ENCODE measurements at regions not wholly inside any gene's neighbourhood (a gene's known extent, or its start where the extent isn't known, plus 50 kb on each side); places are given as distances from the start of the nearest gene placed in this dataset.

- TF ChIP-seq CTCF (IDR thresholded peaks at IDR 0.05) (no peak), POLR2AphosphoS5 (IDR thresholded peaks at IDR 0.05) (no peak)
Observed at GRCh38 chr4:110675426-110675825, 52.5 kb upstream of the PITX2 start.
